PFSK-1 (cell line): ENCODE measurements at regions not wholly inside any gene's neighbourhood (a gene's known extent, or its start where the extent isn't known, plus 50 kb on each side); places are given as distances from the start of the nearest gene placed in this dataset.

Experiments used
- POLR2AphosphoS5 ChIP-seq: IDR thresholded peaks from 2 replicates; pipeline ENCODE4 v1.6.1; 2012; ENCODE audit warnings: low read depth, mild to moderate bottlenecking, control low read depth, low read length, moderate library complexity
- SIN3A ChIP-seq: IDR thresholded peaks from 2 replicates; pipeline ENCODE4 v1.6.1; 2012; ENCODE audit warnings: mild to moderate bottlenecking, low read length, moderate library complexity, borderline replicate concordance; ENCODE audit not compliant: insufficient read depth
- TAF1 ChIP-seq: IDR thresholded peaks from 2 replicates; pipeline ENCODE4 v1.6.1; 2012; ENCODE audit warnings: low read length, control low read depth, borderline replicate concordance; ENCODE audit not compliant: insufficient read depth
- TF ChIP-seq, protein P1 (sequence below), 2 experiments: IDR thresholded peaks; 2 replicates each; pipeline versions ENCODE4 v1.6.1 to v1.8.0; 2011 to 2012; ENCODE audit warnings: low read depth in 2 of 2, low read length in 2 of 2, control low read depth in 1 of 2, inconsistent platforms in 1 of 2, mild to moderate bottlenecking in 1 of 2, moderate library complexity in 1 of 2; ENCODE audit not compliant: insufficient read depth in 1 of 2

GRCh38 chrX:150185766-150186165 is 177.4 kb upstream of the MAMLD1 start:
- TF ChIP-seq, protein P1, sequence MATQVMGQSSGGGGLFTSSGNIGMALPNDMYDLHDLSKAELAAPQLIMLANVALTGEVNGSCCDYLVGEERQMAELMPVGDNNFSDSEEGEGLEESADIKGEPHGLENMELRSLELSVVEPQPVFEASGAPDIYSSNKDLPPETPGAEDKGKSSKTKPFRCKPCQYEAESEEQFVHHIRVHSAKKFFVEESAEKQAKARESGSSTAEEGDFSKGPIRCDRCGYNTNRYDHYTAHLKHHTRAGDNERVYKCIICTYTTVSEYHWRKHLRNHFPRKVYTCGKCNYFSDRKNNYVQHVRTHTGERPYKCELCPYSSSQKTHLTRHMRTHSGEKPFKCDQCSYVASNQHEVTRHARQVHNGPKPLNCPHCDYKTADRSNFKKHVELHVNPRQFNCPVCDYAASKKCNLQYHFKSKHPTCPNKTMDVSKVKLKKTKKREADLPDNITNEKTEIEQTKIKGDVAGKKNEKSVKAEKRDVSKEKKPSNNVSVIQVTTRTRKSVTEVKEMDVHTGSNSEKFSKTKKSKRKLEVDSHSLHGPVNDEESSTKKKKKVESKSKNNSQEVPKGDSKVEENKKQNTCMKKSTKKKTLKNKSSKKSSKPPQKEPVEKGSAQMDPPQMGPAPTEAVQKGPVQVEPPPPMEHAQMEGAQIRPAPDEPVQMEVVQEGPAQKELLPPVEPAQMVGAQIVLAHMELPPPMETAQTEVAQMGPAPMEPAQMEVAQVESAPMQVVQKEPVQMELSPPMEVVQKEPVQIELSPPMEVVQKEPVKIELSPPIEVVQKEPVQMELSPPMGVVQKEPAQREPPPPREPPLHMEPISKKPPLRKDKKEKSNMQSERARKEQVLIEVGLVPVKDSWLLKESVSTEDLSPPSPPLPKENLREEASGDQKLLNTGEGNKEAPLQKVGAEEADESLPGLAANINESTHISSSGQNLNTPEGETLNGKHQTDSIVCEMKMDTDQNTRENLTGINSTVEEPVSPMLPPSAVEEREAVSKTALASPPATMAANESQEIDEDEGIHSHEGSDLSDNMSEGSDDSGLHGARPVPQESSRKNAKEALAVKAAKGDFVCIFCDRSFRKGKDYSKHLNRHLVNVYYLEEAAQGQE (IDR thresholded peaks at IDR 0.05; ENCODE audit: insufficient read depth in 1 of 2, low read depth in 2 of 2, low read length in 2 of 2), result no peak
- TF ChIP-seq POLR2AphosphoS5, result no peak
- TF ChIP-seq SIN3A, result no peak
- no peak for TF ChIP-seq TAF1
